ENCODE measurements at regions not wholly inside any gene's neighbourhood (a gene's known extent, or its start where the extent isn't known, plus 50 kb on each side); places are given as distances from the start of the nearest gene placed in this dataset.

- no peak for TF ChIP-seq CTCF (IDR thresholded peaks at IDR 0.05)
- no peak overlapping the region for H3K4me3 ChIP-seq
- no peak for DNase-seq (ENCODE audit: low spot score)
- no peak overlapping the region for H3K27ac ChIP-seq
These were observed 1023.2 kb downstream of the TBL1XR1 start for GRCh38 chr3:176174060-176174459.

GRCh38 chr3:176172492-176172891 lies 1024.8 kb downstream of the TBL1XR1 start:
- TF ChIP-seq CTCF (IDR thresholded peaks at IDR 0.05) = no peak
- Histone ChIP-seq H3K4me3 (no peak overlapping the region), H3K27ac (no peak overlapping the region)
- no peak for DNase-seq (ENCODE audit: low spot score)

- Histone ChIP-seq H3K27ac (no peak overlapping the region), H3K4me3 (no peak overlapping the region)
- TF ChIP-seq CTCF (IDR thresholded peaks at IDR 0.05) = no peak
- DNase-seq (ENCODE audit: low spot score) = no peak
These were observed 1030.0 kb downstream of the TBL1XR1 start for GRCh38 chr3:176167272-176167671.

- H3K4me3 ChIP-seq = no peak overlapping the region
- no peak overlapping the region for H3K27ac ChIP-seq
- no peak for TF ChIP-seq CTCF (IDR thresholded peaks at IDR 0.05)
- DNase-seq (ENCODE audit: low spot score) = no peak
These were observed 1036.3 kb downstream of the TBL1XR1 start for GRCh38 chr3:176160997-176161396.

GRCh38 chr3:176159796-176160195 lies 1037.5 kb downstream of the TBL1XR1 start:
- TF ChIP-seq CTCF (IDR thresholded peaks at IDR 0.05) = no peak
- Histone ChIP-seq H3K27ac (no peak overlapping the region), H3K4me3 (no peak overlapping the region)
- DNase-seq (ENCODE audit: low spot score) = no peak

GRCh38 chr3:176155012-176155411 lies 1042.3 kb downstream of the TBL1XR1 start:
- no peak for TF ChIP-seq CTCF (IDR thresholded peaks at IDR 0.05)
- no peak for DNase-seq (ENCODE audit: low spot score)
- no peak overlapping the region for H3K27ac ChIP-seq
- no peak overlapping the region for H3K4me3 ChIP-seq

- H3K4me3 ChIP-seq = no peak overlapping the region
- no peak for DNase-seq (ENCODE audit: low spot score)
- TF ChIP-seq CTCF (IDR thresholded peaks at IDR 0.05) = no peak
These were observed 1047.7 kb downstream of the TBL1XR1 start for GRCh38 chr3:176149567-176149966.

More at GRCh38 chr3:176149567-176149966, 1047.7 kb downstream of the TBL1XR1 start:
- H3K27ac ChIP-seq = no peak overlapping the region
